ENCODE measurements at regions not wholly inside any gene's neighbourhood (a gene's known extent, or its start where the extent isn't known, plus 50 kb on each side); places are given as distances from the start of the nearest gene placed in this dataset.

DNA sequence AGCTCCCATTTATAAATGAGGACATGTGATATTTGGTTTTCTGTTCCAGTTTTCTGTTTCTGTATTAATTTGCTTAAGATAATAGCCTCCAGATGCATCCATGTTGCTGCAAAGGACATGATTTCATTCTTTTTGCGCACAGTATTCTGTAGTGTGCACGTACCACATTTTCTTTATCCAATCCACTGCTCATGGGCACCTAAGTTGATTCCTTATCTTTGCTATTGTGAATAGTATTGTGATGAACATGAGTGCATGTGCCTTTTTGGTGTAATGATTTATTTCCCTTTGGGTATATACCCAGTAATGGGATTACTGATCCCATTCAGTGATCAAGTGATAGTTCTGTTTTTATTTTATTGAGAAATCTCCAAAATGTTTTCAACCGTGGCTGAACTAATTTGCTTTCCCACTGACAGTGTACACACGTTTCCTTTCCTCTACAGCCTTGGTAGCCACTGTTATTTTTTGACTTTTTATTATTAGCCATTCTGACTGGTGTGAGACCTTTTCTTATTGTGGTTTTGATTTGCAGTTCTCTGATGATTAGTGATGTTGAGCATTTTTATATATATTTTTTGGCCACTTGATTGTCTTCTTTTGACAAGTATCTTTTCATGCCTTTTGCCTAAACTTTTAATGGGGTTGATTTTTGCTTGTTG is 226.0 kb upstream of the ANO3 start:
- no peak for DNase-seq

DNA sequence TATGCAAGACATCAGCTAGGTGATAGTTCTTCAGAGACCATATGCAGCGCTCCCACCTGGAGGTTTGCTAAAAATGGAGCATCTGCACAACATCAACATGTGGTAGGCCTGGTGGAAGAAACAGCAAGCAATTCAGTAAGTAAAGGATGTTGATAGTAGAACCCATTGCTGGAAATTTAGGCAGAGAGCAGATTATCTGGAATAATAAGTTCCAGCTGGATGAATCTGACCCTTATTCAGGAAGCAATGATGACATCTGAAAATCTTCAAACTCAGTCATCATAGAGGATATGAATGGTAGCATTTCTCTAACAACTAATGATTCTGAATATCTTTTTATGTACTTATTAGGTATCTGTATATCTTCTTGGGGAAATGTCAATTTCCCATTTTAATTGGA is 225.2 kb upstream of the ANO3 start:
- no peak for DNase-seq

DNA sequence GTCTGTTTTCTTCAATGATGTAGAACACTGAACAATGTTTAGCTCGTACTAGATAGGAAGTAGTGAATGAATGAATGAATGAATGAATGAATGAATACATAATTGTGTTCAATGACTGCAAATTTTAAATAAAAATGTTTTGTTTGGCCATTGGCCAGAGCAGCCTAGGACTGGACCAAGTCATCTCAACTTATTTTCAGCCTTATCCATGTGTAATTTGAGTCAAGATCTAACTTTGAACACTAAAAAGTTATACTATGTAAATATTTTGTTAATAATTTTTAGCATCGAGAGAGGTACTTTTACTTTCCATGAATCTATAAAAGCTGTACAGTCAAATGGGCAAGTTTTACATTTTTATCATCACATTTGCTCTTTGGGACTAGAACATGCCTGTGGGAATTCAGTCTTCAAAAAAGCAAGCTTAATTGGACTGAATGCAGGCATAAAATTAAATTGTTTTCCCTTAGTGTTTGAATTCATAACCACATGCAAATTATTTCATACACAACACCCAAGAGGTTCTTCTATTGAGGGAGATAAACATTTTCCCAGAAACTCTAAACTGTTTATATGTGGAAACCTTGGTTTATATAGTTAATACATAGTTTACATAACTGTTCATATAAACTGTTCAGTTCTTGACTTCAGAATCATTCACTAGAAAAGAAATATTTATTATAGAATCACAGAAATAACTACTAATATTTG is 222.1 kb upstream of the ANO3 start:
- DNase-seq: no peak

DNA sequence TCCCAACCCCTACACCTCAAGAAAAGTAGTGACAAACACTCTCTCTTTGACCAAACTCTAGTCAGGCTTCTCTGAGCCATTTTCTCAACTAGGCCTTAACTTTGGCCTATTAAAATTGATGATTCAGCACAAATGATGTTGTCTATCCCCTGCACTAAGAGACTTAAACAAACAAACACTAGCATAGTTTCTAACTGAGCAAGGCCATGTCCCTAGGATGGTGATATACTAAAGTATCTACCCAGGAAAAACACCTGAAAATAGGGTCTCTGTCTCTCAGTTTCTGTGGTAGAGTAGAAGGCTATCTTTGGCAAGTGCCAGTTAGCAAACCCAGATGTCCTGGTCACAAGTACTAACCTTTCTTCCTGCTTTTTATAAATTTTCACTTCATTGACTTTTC is 219.7 kb upstream of the ANO3 start:
- no peak for DNase-seq

DNA sequence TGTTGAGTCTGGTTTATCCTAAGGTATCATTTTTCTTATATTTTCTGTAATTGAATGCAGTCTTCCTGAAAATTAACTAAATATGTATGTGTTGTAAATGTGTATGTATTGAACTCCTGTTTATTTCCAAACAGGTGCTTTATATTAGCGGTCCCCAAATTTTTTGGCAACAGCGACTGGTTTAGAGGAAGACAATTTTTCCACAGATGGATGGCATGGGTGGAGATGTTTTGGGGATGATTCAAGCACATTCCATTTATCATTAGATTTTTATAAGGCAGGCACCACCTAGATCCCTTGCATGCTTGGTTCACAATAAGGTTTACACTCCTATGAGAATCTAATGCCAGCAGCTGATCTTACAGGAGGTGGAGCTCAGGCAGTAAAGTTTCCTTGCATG is 210.5 kb upstream of the ANO3 start:
- no peak for DNase-seq

DNA sequence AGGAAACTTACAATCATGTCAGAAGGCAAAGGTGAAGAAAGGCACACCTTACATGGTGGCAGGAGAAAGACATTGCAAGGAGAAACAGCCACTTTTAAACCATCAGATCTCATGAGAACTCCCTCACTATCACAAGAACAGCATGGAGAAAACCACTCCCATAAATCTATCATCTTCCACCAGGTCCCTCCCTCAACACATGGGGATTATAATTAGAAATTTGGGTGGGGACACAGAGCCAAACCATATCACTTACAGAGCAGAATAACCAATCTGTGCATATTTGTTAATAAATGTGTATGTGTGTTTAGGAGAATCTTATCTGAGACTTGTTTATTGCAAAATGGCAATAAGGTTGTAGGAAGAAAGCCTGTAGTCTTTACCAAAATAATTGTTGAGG is 205.2 kb upstream of the ANO3 start:
- no peak for DNase-seq

DNA sequence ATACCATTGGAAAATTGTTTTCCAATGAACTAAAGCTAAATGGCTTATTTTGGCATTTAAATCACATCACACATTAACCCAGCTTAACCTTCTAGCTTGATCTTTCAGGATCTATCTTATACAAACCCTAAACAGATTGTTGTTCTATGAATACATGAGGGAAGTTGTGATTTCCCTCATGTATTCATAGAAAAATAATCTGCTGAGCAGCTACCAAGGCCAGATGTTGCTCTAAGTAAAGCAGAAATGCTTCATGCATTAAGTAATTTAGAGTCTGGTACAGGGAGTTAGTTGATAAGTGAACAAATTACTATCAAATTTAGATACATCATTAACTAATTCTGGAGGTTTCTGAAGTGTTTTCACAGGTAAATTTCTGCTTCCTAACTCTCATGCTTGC is 204.6 kb upstream of the ANO3 start:
- DNase-seq: no peak

DNA sequence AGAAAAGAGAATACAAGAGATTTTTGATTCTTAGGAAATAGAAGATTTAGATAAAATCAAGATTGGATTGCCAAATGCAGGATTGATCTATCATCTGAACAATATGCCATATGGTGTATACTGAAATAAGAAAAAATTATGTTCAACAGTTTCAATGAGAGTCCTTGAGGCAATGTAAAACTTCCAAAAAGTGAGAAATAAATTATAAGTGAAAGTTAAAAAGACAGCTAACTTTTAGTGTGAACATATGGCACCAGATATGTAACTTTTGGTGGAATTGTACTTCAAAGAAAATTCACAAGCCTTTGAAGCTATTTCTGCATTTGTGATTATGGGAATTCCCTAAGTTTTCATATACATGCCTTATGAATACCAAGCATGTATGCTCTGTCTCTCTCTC is 200.5 kb upstream of the ANO3 start:
- DNase-seq: no peak

DNA sequence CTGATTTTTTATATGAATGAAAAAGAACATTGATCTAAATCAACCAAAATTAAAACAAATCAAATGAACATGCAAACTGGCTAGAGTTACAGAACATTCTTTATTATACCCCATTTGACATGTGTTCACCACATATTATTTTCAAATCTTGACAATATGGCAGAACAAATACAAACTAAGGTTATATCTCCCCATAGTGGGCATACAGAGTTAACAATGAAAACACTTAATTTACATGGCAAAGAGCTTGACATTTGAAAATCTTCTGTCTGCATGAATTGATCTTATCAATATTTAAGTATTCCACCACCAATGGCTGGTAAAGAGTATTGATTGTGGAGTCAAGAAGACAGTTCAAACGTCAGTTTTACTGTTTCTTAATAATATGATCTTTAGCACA is 197.9 kb upstream of the ANO3 start:
- DNase-seq: no peak

DNA sequence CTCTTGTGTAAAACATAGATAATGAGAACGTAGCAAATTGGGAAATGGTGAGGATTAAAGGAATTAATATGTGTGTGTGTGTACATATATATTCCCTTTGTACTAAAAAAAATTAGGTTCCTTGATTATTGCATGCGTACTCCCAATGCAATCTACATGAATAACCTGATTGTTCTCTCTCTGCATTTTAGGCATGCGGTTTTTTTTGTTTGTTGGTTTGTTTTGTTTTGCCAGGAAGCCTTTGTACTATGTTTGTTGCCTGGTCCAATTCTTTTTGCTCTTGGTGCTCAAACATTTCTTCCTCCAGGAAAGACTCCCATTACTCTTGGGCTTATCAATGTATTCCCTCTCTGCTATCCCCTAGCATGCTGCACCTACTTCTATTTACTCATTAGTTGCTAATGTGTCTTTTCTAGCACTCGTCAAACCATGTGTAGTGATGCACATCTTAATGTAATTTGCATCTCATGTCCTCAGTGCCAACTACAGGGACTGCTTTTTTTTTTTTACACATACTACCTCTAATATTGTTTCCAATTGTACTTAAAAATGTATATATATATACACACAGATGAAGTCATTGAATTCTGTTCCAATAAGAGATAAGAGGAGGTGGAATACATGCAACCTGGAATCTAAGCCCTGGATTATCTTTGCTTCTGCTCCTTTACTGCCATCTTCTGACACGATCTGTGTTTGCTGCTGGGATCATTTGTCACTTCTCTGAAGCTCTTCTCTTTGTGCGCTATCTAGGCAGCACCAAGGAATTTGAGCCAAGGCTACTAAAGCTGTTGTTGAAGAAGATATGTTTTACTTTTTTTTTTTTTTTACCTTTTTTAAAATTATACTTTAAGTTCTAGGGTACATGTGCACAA is 197.2 kb upstream of the ANO3 start:
- DNase-seq: peak; percentile 35

DNA sequence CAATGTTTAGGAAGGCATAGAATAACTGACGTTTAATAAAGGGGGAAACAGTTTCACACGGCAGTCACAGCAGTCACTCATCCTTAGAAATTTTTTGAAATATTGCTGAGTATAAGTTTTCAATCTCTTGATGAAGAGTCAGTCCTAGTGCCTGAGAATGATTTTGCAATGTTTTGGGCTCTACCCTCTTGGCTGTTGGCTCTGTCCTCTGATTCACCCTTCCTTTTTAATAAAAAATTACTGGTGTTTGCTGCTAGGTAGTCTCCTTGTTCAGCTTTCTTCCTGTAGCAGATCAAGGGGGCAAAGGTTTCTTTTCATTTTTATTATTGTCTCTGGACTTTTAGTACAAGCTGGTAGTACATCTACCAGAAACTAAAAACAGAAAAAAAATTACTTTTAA is 194.3 kb upstream of the ANO3 start:
- no peak for DNase-seq

DNA sequence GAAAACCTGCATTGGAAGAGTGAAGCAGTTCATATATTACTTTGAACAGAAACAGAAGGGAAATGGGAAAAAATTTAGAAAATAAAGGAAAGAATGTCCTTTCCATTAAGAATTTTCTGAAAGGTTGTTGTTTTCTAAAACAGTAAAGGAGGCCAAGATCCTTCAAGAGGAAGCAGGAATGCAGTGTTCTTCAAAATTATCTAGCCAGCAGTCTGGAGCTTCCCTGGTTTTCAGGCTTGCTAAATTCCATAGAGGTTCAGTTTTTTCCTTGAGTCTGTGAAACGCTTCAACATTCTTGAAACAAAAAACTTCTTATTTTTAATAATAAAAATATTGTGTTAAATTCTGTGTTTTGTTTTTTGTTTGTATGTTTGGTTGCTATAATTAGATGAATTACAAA is 189.0 kb upstream of the ANO3 start:
- no peak for DNase-seq

DNA sequence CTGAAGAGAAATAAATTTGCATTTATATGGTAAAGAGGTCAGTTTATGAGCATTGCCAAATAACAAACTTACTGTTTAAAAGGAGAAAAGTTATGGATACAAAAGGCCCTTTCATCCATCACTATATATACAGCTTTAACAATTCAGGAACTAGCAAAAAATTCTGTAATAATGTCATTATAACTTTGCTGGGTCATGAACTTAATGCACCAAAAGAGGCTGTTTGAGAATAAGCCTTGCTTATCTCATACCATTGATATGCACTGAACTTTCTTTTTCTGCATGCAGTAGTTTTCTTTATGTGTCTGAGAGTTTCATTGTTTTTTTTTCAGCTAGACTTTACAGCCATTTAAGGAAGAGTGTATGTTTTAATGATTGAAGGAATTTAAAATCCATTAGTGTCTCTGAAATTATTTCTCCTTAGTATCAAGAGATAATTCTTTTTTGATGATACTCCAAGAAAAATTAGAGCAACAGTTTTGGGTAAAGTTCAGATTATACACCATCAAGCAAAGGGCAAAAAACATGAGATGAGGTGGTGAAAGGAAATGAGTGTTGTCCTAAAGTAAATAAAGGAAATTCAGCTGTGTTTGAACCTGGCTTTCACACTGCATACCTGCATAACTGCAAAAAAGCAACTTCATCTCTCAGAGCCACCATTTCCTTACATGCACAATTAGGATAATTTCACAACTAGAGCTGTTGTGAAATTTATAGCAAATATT is 188.2 kb upstream of the ANO3 start:
- no peak for DNase-seq

DNA sequence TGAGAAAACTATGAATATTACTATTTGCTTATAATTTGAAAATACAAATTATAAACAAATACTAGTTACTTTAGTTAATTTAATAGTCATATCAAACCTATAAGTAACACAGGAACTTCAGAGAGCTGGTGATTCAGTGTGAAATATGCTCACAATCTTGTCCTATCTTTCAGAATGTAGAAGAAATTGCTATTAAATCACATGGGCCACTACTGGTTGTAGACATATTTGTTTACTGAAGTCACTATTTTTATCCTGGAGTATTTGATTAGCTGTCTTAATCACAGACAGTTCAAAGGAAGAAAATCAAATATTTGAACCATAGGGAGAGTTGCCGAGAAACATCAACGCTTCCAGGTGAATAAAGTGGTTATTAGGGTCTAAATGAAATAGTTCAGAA is 187.6 kb upstream of the ANO3 start:
- no peak for DNase-seq

DNA sequence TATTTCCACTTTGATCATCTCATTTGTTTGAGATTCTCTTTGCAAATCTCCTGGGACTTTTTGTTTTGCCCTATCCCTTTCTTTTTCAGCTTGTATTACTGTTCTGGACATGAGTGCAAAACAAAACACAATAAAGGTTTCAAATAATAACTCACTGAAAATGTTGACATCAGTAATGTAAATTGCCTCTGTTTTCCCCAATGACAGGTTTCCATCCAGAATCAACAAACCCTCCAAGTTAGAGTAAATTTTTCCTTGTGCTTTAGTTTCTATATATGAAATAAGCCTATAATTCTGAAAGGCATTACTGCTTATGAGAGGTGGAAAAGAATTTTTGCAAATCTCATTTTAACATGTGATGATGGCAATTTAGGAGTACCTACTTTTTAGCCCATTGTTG is 187.0 kb upstream of the ANO3 start:
- no peak for DNase-seq

DNA sequence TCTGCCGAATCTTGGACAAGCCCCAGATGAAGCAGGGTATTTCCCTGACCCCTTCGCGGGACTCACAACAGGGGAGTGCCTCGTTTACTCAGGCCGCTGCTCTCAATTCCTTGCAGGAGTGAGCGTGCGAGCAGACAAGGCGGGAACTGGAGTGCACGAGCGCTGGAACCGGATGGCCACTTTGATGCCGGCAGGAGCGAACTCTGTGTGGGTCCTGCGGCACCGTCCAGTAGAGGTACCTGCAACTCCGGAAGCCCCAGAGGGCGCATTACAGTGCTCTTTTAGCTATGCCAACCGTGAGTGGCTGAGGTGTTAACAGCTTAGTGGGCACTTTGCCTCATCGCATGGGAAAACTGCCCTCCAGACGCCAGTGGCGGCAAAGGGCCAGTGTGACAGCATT is 182.3 kb upstream of the ANO3 start:
- DNase-seq: no peak

DNA sequence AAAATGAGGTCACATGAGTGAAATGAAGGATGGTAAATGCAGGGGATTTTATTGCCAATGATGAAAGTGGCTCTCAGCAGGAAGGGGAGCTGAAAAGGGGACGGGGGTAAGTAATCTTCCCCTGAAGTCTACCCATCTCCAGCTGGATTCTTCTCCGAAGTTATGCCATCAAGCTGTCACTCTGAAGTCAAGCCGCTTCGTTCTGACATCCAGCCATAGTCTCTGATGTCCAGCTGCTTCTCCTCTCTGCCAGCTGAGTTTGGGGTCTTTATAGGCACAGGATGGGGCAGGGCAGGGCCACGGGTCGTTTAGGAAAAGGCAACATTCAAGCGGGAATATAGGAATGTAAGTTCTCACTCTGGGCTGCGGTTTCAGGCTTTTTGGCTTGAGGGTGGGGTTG is 181.9 kb upstream of the ANO3 start:
- no peak for DNase-seq

DNA sequence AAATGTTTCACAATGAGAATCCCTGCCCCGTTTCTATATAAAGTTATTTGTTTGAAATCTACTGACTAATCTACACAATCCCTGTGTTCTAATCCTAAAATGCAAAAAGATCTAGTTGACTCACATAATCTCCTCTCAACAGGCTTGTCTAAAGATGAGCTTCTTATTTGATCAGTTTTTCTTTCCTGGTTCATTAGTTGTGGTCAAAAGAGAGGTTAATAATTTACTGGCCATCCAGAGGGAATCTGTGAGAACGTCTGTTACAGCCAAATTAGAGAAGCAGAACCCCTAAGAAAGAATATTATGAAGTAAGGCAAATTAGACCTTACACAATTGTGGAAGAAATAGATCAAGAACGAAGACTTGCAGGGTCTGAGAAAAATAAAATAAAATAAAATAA is 173.7 kb upstream of the ANO3 start:
- no peak for DNase-seq

DNA sequence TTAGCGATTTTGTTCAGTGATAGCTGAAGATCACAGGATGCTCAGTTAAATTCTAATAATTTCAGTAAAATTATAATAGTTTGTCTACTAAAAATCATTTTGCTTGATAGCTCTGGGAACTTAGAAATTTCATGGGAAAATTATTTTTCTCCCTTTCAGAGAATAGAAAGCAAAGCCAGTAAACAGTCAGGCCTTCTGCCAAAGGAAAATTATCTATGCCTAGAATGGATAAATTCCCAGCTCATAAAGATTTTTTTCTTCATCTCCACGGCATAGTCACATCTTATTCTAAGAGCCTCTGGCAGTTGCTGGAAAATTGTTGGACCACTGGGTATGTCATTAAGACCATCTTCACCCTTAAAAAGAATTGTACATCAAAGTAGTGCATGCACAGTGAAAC is 169.6 kb upstream of the ANO3 start:
- DNase-seq: peak; percentile 13

DNA sequence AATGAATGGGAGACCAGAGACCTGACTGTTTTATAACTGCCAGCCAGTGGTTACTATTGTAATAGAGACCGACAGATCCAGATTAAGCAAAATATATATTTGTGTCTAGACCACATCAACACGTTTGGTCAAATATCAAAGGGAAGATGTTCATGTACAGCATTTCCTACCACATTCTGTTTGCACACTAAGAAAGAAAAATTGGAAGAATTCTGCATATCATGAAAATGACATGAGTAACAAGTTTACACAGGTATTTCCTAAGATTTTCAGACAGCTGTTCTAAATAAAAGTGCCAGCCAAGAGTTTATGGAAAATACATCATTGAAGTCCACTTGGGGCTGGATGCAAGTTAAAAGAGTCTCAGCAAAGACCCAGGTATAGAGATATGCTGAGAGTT is 145.5 kb upstream of the ANO3 start:
- no peak for DNase-seq

DNA sequence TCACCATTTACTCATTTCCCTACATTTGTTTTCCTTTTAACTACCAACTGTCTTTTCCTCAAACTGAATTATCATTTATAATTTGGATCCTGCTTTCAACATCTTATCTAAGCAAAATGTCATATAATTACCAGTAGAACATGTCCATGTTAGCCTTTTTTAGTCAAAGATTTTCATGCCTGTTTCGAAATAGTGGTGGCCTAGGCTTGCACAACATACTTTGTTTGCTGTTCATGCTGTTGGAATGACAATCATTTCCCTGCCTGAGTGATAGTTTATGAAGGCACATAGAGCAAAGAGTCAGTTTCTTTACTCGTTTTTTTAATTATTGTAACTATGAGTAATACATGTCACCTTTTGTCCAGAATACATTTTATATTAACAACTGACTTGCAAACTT is 144.3 kb upstream of the ANO3 start:
- DNase-seq: no peak

DNA sequence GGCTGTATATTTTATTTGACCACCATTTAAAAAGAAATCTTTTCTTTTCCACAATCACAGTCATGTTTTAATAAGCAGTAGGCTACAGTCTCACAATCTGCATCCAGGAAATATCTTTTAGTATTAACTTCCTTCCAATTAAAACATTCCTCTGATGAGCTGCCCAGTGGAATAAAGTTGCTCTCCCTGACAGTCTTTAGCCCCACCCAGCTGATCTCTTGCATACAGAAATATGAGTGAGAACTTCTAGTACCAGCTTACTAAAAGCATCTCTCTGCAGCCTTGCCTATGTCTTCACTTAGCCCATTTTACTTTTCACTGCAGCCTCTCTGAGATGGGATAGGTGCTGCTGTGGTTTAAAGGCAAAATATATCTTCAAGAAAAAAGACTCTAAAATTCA is 143.4 kb upstream of the ANO3 start:
- no peak for DNase-seq

DNA sequence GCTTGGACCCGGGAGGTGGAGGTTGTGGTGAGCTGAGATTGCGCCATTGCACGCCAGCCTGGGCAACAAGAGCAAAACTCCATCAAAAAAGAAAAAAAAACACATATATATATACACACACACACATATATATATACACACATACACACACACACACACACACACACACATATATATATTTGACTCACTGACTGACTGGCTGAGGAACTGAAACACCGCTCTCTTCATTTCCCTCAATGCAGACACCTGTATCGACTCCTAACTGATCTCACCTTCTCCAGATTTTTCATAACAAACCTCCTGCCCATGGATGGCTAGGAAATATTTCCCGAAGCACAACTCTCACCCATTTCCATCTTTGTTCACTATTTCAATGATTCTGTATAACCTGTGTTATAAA is 140.7 kb upstream of the ANO3 start:
- no peak for DNase-seq

Measured in tongue (tissue), 1 donor.